MM.1S (cell line): ENCODE measurements at regions not wholly inside any gene's neighbourhood (a gene's known extent, or its start where the extent isn't known, plus 50 kb on each side); places are given as distances from the start of the nearest gene placed in this dataset.

Experiments
- EZH2 ChIP-seq: fragments of 300-600 bp; sonication (generic); optimal IDR thresholded peaks from 2 replicates; pipeline ENCODE3; 2017; ENCODE audit warnings: low read depth, mild to moderate bottlenecking, antibody characterized with exemption, low read length, mixed read lengths
- EZH2phosphoT487 ChIP-seq: fragments of 300-600 bp; sonication (generic); IDR thresholded peaks from 2 replicates; pipeline ENCODE4 v1.6.1; 2018; ENCODE audit warnings: antibody characterized with exemption, low read length
- TF ChIP-seq, protein P1 (sequence below): fragments of 300-600 bp; sonication (generic); IDR thresholded peaks from 2 replicates; pipeline ENCODE4 v1.5.1; 2016; ENCODE audit warnings: antibody characterized with exemption, low read length, mixed read lengths

DNA sequence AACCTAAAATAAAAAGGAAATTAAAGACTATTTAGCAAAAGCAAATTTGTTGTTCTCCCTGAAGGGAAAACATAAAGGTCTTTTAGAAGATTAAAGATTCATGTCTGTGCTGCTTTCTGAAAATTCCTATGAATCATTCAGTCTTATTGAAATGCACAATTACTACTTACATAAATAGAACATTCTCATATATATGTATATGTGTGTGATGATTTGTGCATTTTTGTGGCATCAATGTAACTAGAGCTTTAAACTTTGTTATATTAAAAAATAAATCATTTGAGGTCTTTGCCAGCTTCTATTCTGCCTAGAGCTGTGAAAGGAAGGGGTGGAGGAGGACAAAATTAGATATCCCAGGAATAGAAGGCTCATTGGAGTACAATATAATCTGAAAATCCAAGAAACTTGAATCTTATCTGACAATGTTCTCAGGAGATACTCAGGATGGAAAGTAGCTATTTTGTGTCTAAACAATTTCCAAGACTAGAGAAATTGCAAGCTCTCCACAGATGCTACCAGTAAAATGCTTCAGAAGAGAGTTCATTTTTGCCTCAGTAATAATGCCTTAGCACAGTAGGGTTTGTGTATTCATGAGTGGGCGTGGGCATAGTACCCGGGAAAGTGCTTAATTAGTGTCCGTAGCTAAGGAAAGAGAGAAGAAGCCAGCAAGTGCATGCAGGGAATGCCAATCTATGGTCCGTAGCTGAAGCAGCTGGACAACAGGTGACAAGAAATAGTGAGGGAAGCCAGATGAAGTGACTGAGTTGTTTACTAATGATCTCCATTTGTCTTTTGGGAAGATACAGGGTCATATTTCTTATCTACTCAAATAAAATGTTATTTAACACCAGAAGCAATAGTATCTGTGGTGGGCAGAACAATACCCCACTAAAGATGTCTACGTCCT is 395.5 kb upstream of the NBEA start:
- TF ChIP-seq, protein P1, sequence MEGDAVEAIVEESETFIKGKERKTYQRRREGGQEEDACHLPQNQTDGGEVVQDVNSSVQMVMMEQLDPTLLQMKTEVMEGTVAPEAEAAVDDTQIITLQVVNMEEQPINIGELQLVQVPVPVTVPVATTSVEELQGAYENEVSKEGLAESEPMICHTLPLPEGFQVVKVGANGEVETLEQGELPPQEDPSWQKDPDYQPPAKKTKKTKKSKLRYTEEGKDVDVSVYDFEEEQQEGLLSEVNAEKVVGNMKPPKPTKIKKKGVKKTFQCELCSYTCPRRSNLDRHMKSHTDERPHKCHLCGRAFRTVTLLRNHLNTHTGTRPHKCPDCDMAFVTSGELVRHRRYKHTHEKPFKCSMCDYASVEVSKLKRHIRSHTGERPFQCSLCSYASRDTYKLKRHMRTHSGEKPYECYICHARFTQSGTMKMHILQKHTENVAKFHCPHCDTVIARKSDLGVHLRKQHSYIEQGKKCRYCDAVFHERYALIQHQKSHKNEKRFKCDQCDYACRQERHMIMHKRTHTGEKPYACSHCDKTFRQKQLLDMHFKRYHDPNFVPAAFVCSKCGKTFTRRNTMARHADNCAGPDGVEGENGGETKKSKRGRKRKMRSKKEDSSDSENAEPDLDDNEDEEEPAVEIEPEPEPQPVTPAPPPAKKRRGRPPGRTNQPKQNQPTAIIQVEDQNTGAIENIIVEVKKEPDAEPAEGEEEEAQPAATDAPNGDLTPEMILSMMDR = no peak
- TF ChIP-seq EZH2phosphoT487 = no peak
- TF ChIP-seq EZH2 = no peak
